HUES6 (cell line): ENCODE measurements at regions not wholly inside any gene's neighbourhood (a gene's known extent, or its start where the extent isn't known, plus 50 kb on each side); places are given as distances from the start of the nearest gene placed in this dataset.

ENCODE experiments used
- H3K27ac ChIP-seq: 2 replicates; pipeline ENCODE4 v1.7.0; 2013; ENCODE audit warnings: low read depth, mild to moderate bottlenecking, low read length, inconsistent platforms
- H3K27me3 ChIP-seq: 2 replicates; pipeline ENCODE4 v1.6.1; 2013; ENCODE audit warnings: low read length; ENCODE audit not compliant: control insufficient read depth, insufficient read depth
- H3K36me3 ChIP-seq: 2 replicates; pipeline ENCODE4 v1.6.1; 2013; ENCODE audit warnings: low read length; ENCODE audit not compliant: control insufficient read depth, insufficient read depth
- H3K4me1 ChIP-seq: 2 replicates; pipeline ENCODE4 v1.6.1; 2013; ENCODE audit warnings: low read length; ENCODE audit not compliant: control insufficient read depth, insufficient read depth
- H3K4me3 ChIP-seq: 2 replicates; pipeline ENCODE4 v1.5.1; 2013; ENCODE audit warnings: low read depth, low read length
- H3K9ac ChIP-seq: one replicate; pipeline ENCODE4 v1.6.1; 2013; ENCODE audit warnings: mild to moderate bottlenecking, low read length
- H3K9me3 ChIP-seq: 2 replicates; pipeline ENCODE4 v1.6.1; 2013; ENCODE audit warnings: low read depth, low read length; ENCODE audit not compliant: control insufficient read depth, insufficient read depth

DNA sequence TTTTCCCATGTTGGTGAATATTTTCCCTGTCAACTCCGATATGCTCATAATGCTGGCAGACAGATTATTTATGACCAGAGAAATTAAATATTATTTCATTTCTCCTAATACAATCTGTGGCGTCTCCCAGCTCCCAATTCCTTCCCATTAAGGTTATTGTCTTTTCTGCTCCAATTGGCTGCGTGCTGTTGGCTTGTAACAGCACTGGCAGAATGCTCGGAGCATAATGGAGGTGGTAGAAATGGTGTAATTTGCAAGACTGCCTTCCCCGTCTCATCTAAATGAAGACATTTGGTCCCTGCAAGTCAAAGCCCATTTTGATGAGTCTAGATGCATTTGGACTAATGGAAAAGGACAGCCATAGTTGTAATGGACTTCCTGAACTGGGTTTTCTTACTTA, 601.7 kb downstream of the BRINP1 start:
- Histone ChIP-seq H3K27ac (no peak overlapping the region), H3K36me3 (no peaks in the 10 kb centered on the region), H3K9ac (no peak overlapping the region), H3K27me3 (no peaks in the 10 kb centered on the region), H3K4me1 (no peaks in the 10 kb centered on the region; the same call in 1 of the 2 replicates), H3K4me3 (no peak overlapping the region), H3K9me3 (no peaks in the 10 kb centered on the region)

DNA sequence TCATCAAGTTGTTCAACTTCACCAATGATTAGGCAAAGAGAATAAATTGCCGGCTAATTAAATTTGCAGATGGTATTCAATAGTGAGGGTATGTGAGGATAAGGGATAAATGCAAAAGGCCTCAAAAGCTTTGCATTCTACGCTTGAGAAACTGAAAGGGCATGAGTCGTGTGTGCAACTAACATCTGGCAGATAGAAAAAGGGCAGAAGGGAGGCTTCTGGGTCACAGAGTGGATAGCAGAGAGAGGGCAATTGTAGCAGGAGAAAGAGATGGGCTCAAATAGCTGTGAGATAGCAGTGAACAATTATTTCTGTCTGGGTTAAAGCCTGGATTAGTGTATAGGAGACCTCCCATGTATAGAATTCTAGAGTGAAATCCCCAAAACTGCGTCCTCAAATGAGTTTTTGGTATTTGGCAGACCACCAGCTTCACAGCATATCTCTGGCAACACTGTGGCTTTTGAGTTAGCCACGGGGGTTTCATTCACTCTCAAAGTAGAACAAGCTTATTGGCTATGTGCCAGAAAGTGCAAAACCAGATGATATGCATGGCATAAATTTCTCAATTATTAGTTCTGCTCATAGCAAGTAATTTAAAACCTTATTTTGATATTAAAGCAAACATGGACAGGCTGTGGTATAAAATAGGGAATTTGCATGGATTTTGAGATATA, 586.3 kb downstream of the BRINP1 start:
- no peak overlapping the region for H3K27ac ChIP-seq

DNA sequence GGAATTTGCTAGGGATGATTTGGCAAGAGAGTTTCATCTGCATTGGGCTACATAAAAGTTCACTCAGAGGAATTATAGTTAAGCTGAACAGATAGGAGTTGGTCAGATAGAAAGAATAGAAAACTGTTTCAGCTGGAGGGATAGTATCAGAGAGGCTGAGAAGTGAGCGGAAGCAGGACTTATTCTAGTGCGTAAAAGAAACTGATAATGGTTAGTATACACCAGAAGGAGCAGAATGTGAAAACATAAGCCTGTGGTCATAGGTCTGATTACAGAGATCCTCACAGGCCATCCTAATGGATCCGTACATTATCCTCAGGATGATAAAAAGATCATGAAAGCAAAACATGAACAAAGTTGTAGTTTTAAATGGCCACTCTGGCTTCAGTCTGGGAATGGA, 585.2 kb downstream of the BRINP1 start:
- Histone ChIP-seq H3K9me3 (no peaks in the 10 kb centered on the region), H3K4me3 (no peak overlapping the region), H3K4me1 (no peaks in the 10 kb centered on the region), H3K9ac (no peak overlapping the region), H3K36me3 (no peaks in the 10 kb centered on the region), H3K27ac (no peak overlapping the region), H3K27me3 (no peaks in the 10 kb centered on the region)

More for the DNA sequence above, 586.3 kb downstream of the BRINP1 start:
- no peaks in the 10 kb centered on the region for H3K27me3 ChIP-seq
- no peak overlapping the region for H3K4me3 ChIP-seq
- no peaks in the 10 kb centered on the region for H3K36me3 ChIP-seq
- H3K4me1 ChIP-seq = no peaks in the 10 kb centered on the region
- H3K9ac ChIP-seq = no peak overlapping the region
- no peaks in the 10 kb centered on the region for H3K9me3 ChIP-seq

DNA sequence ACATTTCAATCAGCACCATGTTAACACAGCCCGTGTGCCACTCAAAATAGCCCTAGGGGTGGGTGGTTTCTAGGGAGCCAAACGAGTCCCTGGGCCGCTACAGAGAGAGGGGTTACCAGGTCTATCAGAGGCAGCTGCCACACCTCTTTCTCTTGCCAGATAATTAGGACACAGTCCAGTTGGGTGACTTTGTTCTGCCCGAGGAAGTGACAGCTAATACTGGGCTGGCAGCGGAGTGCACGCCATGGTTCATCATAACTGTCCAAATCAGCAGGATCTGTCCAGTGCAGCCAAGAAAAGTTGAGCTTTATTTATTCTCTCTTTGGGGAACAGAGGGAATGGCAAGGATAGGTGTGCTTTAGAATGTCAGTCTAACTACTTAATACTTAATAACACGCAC, 583.8 kb downstream of the BRINP1 start:
- Histone ChIP-seq H3K9ac (no peak overlapping the region), H3K4me3 (no peak overlapping the region), H3K27ac (no peak overlapping the region), H3K27me3 (no peaks in the 10 kb centered on the region), H3K36me3 (no peaks in the 10 kb centered on the region), H3K4me1 (no peaks in the 10 kb centered on the region), H3K9me3 (no peaks in the 10 kb centered on the region)

DNA sequence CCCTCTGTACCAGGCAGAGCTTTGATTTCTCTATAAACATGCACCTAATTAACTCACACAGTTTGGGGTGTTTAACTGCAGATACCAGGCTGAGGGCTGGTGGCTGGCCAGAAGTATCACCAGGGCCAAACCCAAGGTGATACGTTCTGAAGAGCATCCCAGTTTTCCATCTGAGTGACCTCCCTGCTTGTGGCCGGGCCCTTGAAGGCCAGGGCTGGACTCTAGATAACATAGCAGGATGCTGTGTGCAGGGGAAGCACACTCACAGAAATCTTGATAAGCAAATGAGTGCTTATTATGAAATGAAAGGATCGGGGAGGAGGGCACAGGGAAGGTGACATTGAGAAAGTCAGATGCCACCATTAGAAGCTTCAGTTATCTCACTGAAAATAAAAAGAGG, 582.4 kb downstream of the BRINP1 start:
- Histone ChIP-seq H3K9ac (no peak overlapping the region), H3K4me3 (no peak overlapping the region), H3K27ac (no peak overlapping the region), H3K27me3 (no peaks in the 10 kb centered on the region), H3K4me1 (no peaks in the 10 kb centered on the region), H3K9me3 (no peaks in the 10 kb centered on the region), H3K36me3 (no peaks in the 10 kb centered on the region)

DNA sequence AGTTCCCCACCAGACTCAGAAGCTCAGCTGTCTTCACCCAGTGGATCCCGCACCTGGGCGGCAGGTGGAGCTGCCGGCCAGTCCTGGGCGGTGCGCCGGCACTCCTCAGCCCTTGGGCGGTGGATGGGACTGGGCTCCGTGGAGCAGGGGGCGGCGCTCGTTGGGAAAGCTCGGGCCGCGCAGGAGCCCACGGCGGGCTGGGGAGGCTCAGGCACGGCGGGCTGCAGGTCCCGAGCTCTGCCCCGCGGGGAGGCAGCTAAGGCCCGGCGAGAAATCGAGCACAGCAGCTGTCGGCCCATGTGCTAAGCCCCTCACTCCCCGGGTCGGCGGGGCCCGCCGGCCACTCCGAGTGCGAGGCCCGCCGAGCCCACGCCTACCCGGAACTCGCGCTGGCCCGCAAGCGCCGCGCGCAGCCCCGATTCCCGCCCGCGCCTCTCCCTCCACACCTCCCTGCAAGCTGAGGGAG, 560.0 kb downstream of the BRINP1 start:
- no peaks in the 10 kb centered on the region for H3K36me3 ChIP-seq
- H3K27ac ChIP-seq = no peak overlapping the region
- peak overlapping the region; percentile 49 for H3K4me3 ChIP-seq
- peaks cover 5% of the 10 kb centered on the region for H3K9me3 ChIP-seq
- H3K27me3 ChIP-seq = no peaks in the 10 kb centered on the region
- H3K9ac ChIP-seq = peak overlapping the region; percentile 7
- no peaks in the 10 kb centered on the region for H3K4me1 ChIP-seq

DNA sequence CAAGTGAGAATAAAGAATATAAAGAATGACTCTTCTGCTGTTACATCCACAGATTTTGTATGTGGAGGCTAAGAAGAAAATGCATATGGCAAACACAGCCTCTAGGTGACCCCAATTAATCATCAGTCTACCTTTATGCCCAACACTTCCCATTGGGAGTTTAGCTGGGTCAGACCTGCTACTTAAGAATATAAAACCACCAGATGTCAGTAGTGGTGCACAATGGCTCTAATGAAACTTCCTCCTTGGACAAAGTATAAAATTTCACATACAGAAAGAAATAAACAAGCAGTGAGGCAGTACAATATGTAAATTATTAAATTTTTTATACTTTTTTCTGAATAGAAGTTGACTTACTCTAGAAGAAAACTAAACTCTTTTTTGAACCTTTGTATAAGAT, 539.9 kb downstream of the BRINP1 start:
- H3K9me3 ChIP-seq = no peaks in the 10 kb centered on the region
- H3K27me3 ChIP-seq = no peaks in the 10 kb centered on the region
- H3K36me3 ChIP-seq = no peaks in the 10 kb centered on the region
- H3K4me1 ChIP-seq = no peaks in the 10 kb centered on the region
- no peak overlapping the region for H3K27ac ChIP-seq
- H3K4me3 ChIP-seq = no peak overlapping the region
- no peak overlapping the region for H3K9ac ChIP-seq

DNA sequence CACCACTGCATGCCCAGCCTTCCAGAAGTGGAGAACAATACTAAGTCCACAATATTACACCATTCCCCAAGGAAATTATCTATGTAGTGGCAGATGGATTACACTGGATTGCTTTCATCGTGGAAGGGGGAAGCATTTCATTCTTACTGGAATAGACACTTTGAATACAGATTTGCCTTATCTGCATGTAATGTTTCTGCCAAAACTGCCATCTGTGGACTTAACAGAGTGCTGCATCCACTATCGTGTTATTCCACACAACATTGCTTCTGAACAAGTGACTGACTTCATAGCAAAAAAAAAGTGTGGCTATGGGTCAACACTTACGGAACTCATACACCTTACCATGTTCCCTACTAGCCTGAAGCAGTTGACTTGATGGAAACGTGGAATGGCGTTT, 536.9 kb downstream of the BRINP1 start:
- no peaks in the 10 kb centered on the region for H3K4me1 ChIP-seq
- H3K9ac ChIP-seq = no peak overlapping the region
- no peak overlapping the region for H3K4me3 ChIP-seq
- no peaks in the 10 kb centered on the region for H3K9me3 ChIP-seq
- H3K27ac ChIP-seq = no peak overlapping the region
- H3K27me3 ChIP-seq = no peaks in the 10 kb centered on the region
- H3K36me3 ChIP-seq = no peaks in the 10 kb centered on the region

DNA sequence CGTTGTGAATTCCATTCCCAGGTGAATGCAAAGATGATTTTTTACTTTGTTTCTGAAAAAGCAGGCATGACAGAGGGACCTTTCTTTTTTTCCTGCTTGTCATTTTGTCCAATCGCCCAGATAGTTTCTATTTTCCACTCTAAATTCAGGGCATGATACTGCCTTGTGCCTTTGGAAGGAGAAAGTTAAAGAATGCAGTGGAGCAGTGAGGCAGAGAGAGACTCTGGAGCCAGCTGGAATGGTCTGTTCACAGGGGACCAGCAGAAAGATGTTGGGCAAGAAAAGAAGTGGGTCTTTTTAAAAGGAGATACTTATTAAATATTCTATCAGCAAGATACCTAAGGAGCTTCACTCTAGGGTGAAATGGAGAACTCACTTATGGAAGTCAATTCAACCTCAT, 532.3 kb downstream of the BRINP1 start:
- Histone ChIP-seq H3K4me1 (no peaks in the 10 kb centered on the region), H3K36me3 (no peaks in the 10 kb centered on the region), H3K9me3 (no peaks in the 10 kb centered on the region), H3K4me3 (no peak overlapping the region), H3K27ac (no peak overlapping the region), H3K27me3 (no peaks in the 10 kb centered on the region), H3K9ac (no peak overlapping the region)

DNA sequence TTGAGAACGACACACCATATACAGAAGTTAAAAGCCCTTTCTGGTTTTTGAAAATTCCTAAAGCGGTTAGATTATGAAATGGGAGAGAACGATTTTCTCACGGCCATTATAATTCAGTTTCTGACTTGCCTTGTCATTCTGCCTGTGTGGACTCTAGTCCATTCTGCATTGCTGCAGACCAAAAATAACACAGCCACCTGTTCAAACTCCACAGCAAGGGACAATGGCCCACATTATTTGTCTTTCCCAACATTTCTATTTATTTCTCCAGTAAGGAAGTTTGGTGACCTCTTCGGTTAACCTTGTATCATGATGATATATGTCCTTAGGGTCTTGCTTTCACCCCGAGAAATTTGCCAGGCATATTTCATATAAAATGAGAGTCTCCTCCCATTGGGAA, 497.7 kb downstream of the BRINP1 start:
- Histone ChIP-seq H3K4me1 (no peaks in the 10 kb centered on the region), H3K27ac (no peak overlapping the region), H3K9ac (no peak overlapping the region), H3K36me3 (no peaks in the 10 kb centered on the region), H3K4me3 (no peak overlapping the region), H3K9me3 (no peaks in the 10 kb centered on the region), H3K27me3 (no peaks in the 10 kb centered on the region)

DNA sequence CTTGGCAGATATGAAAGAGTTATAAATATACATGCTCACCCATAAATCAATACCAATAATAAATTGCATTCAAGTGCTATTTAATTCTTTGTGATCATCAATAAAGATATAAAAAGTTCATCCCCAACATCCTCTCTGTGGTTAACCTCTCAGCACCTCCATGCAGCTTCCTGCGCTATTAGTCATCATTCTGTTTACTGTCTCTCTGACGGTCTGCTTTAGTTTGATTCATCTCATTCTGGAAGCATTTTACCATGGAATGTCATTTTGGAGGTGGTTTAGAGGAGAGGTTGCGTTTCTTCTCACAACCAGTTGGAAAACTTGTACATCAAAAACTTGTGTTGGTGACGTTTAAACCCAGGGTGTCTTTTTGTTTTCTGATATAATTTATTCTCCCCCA, 486.6 kb downstream of the BRINP1 start:
- Histone ChIP-seq H3K27ac (no peak overlapping the region), H3K36me3 (no peaks in the 10 kb centered on the region), H3K4me1 (no peaks in the 10 kb centered on the region), H3K9ac (no peak overlapping the region), H3K4me3 (no peak overlapping the region), H3K9me3 (no peaks in the 10 kb centered on the region), H3K27me3 (no peaks in the 10 kb centered on the region)

DNA sequence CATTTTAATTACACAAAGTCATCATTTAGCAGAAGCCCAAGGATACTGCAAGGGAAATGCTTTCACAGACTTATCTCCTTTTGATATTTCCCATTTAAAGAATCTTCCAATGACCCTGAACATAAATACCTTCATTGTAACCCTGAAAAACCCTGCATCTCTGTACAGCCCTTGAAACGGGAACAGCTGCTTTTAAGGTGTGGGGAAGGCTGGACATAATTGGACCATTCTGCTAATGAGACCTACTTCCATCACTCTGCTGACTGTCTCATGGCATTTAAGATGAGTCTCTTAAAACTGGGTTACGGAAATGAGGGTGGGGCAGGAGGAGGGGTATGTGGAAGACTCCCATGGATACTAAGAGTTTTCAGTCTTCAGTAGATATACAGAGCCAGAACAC, 485.8 kb downstream of the BRINP1 start:
- H3K27ac ChIP-seq = no peak overlapping the region
- no peaks in the 10 kb centered on the region for H3K27me3 ChIP-seq
- no peaks in the 10 kb centered on the region for H3K4me1 ChIP-seq
- no peak overlapping the region for H3K4me3 ChIP-seq
- no peak overlapping the region for H3K9ac ChIP-seq
- no peaks in the 10 kb centered on the region for H3K9me3 ChIP-seq
- H3K36me3 ChIP-seq = no peaks in the 10 kb centered on the region
